SK-N-SH (cell line): ENCODE measurements at regions not wholly inside any gene's neighbourhood (a gene's known extent, or its start where the extent isn't known, plus 50 kb on each side); places are given as distances from the start of the nearest gene placed in this dataset.

Experiments used
- CTCF ChIA-PET: fragments of 300-600, 350-600 bp; formaldehyde crosslinking; extraction: SDS; loops from one replicate; lab custom pipeline; 2021; lab: Yijun Ruan, JAX
- POLR2A ChIA-PET: fragments of 350-600 bp; sonication (Branson Sonifier 250); formaldehyde crosslinking; extraction: SDS; loops from one replicate; lab custom pipeline; 2020; ENCODE audit warnings: antibody characterized with exemption, inconsistent platforms; lab: Yijun Ruan, JAX
- DNase-seq: peaks from one replicate; pipeline ENCODE4 v3.0.0; 2012
- H2AFZ ChIP-seq: fragments of 200-600 bp; sonication (generic); 2 replicates; pipeline ENCODE4 v1.8.1; 2016; ENCODE audit warnings: antibody characterized with exemption, mild to moderate bottlenecking, low read depth
- H3F3A ChIP-seq: fragments of 200-600 bp; sonication (generic); replicated peaks from 2 replicates; pipeline ENCODE3; 2016; ENCODE audit warnings: antibody characterized with exemption, mild to moderate bottlenecking; ENCODE audit not compliant: insufficient read depth
- H3K27ac ChIP-seq, 2 experiments: fragments of 200-500 bp in 1 of 2; fragments of 200-600 bp in 1 of 2; sonication (Bioruptor generic) in 1 of 2; sonication (generic), shearing (Covaris generic) in 1 of 2; 2 replicates each; pipeline versions ENCODE4 v1.5.1 to v1.6.1; 2014 to 2016; ENCODE audit warnings: low read depth in 2 of 2, inconsistent platforms in 1 of 2, low read length in 1 of 2, mild to moderate bottlenecking in 1 of 2, mixed read lengths in 1 of 2
- H3K27me3 ChIP-seq: fragments of 200-600 bp; sonication (generic), shearing (Covaris generic); 2 replicates; pipeline ENCODE4 v1.6.1; 2016; ENCODE audit warnings: mixed run types; ENCODE audit not compliant: insufficient read depth
- H3K36me3 ChIP-seq, 2 experiments: fragments of 200-500 bp in 1 of 2; fragments of 200-600 bp in 1 of 2; sonication (Bioruptor generic) in 1 of 2; sonication (generic) in 1 of 2; replicated peaks in 1 of 2; 2 replicates each; pipeline versions ENCODE3 to v1.5.1; 2014 to 2016; ENCODE audit warnings: low read length in 1 of 2, mild to moderate bottlenecking in 1 of 2; ENCODE audit not compliant: insufficient read depth in 2 of 2, control insufficient read depth in 1 of 2
- H3K4me1 ChIP-seq, 2 experiments: fragments of 200-500 bp in 1 of 2; fragments of 200-600 bp in 1 of 2; sonication (Bioruptor generic) in 1 of 2; sonication (generic), shearing (Covaris generic) in 1 of 2; 2 replicates each; pipeline versions ENCODE4 v1.5.1 to v1.6.1; 2014 to 2016; ENCODE audit warnings: low read depth in 1 of 2, low read length in 1 of 2, mixed run types in 1 of 2; ENCODE audit not compliant: insufficient read depth in 2 of 2, control insufficient read depth in 1 of 2
- H3K4me2 ChIP-seq: fragments of 200-600 bp; sonication (generic), shearing (Covaris generic); 2 replicates; pipeline ENCODE4 v1.6.1; 2017; ENCODE audit warnings: mixed run types
- H3K4me3 ChIP-seq, 2 experiments: fragments of 200-500 bp in 1 of 2; fragments of 200-600 bp in 1 of 2; sonication (Bioruptor generic) in 1 of 2; sonication (generic), shearing (Covaris generic) in 1 of 2; 2 replicates each; pipeline versions ENCODE4 v1.5.1 to v1.8.1; 2014 to 2016; ENCODE audit warnings: low read depth in 2 of 2, inconsistent platforms in 1 of 2, low read length in 1 of 2, mild to moderate bottlenecking in 1 of 2, mixed read lengths in 1 of 2, moderate library complexity in 1 of 2
- H3K79me2 ChIP-seq: fragments of 200-600 bp; sonication (generic); 2 replicates; pipeline ENCODE4 v1.8.1; 2017; ENCODE audit warnings: mild to moderate bottlenecking; ENCODE audit not compliant: insufficient read depth
- H3K9ac ChIP-seq: fragments of 200-600 bp; sonication (generic); 2 replicates; pipeline ENCODE4 v1.6.1; 2017; ENCODE audit warnings: mixed run types
- H3K9me2 ChIP-seq: fragments of 200-600 bp; sonication (generic); 2 replicates; pipeline ENCODE4 v1.6.1; 2017; ENCODE audit warnings: mixed run types
- H3K9me3 ChIP-seq: fragments of 200-600 bp; sonication (generic); 2 replicates; pipeline ENCODE4 v1.6.1; 2017; ENCODE audit warnings: mixed run types, mild to moderate bottlenecking, moderate library complexity
- H4K20me1 ChIP-seq: fragments of 200-600 bp; sonication (generic); 2 replicates; pipeline ENCODE4 v1.6.1; 2017; ENCODE audit warnings: mild to moderate bottlenecking, mixed run types; ENCODE audit not compliant: insufficient read depth
- ELF1 ChIP-seq: IDR thresholded peaks from 2 replicates; pipeline ENCODE4 v1.4.0; 2012
- EP300 ChIP-seq, 2 experiments: IDR thresholded peaks; 2 replicates each; pipeline versions ENCODE4 v1.4.0 to v1.6.1; 2012; ENCODE audit warnings: borderline replicate concordance in 1 of 2, low read depth in 1 of 2, low read length in 1 of 2
- GATA2 ChIP-seq: sonication (generic); formaldehyde crosslinking; IDR thresholded peaks from 2 replicates; pipeline ENCODE4 v1.5.0; 2020; ENCODE audit warnings: mild to moderate bottlenecking, missing genetic modification reagents
- IRF3 ChIP-seq: fragments of 150-350 bp; IDR thresholded peaks from 2 replicates; pipeline ENCODE4 v1.6.1; 2016; ENCODE audit warnings: mild to moderate bottlenecking, low read depth, low read length
- MEF2A ChIP-seq: IDR thresholded peaks from 2 replicates; pipeline ENCODE4 v1.4.0; 2012; ENCODE audit warnings: low read depth, borderline replicate concordance
- NFIC ChIP-seq: IDR thresholded peaks from 2 replicates; pipeline ENCODE4 v1.4.0; 2012; ENCODE audit warnings: borderline replicate concordance
- POLR2AphosphoS5 ChIP-seq: IDR thresholded peaks from 2 replicates; pipeline ENCODE4 v1.6.1; 2012; ENCODE audit warnings: low read depth, low read length
- RAD21 ChIP-seq: IDR thresholded peaks from 2 replicates; pipeline ENCODE4 v1.6.1; 2012; ENCODE audit warnings: mild to moderate bottlenecking, low read length
- RCOR1 ChIP-seq: fragments of 150-350 bp; IDR thresholded peaks from 2 replicates; pipeline ENCODE4 v1.6.1; 2017; ENCODE audit warnings: antibody characterized with exemption, low read length
- USF2 ChIP-seq: fragments of 150-350 bp; IDR thresholded peaks from 2 replicates; pipeline ENCODE4 v1.6.1; 2017; ENCODE audit warnings: antibody characterized with exemption, low read length, low read depth, borderline replicate concordance
- WGBS: methylation state at CpG from one replicate; pipeline ENCODE4 v1.1.6; 2017; ENCODE audit warnings: low lambda C conversion rate; 5-methylcytosine and 5-hydroxymethylcytosine counted together
- TF ChIP-seq, protein P1 (sequence below): IDR thresholded peaks from 2 replicates; pipeline ENCODE4 v1.4.0; 2012; ENCODE audit warnings: low read depth, borderline replicate concordance

DNA sequence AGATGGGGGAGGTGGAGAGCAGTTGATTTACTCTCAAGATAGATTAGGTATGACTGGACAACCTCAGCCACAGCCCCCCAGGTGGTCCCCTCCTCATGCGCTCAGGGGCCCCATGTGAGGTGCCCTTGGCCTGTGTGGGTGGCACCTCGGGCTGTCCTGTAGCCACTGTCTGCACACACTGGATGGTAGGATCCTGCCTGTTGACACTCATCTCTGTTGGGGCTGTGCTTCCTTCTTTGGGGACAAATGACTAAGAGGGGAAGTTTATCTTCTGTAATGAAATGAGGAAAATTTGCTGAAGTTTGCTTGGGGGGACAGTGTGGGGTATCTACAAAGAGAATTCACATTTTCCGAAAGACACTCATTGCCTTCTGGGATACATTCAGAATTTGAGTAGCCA lies 53.6 kb upstream of the ANTXRL start:
- Histone ChIP-seq H3K36me3 (no peaks in the 10 kb centered on the region), H3K4me2 (no peak overlapping the region), H3K9me2 (no peaks in the 10 kb centered on the region), H3K4me1 (peaks cover 0 to 8% of the 10 kb centered on the region in 2 experiments; a peak in 1 of 4 replicates), H4K20me1 (no peaks in the 10 kb centered on the region), H3K27ac (no peak overlapping the region), H3K4me3 (no peak overlapping the region), H3F3A (no peaks in the 10 kb centered on the region), H3K27me3 (no peaks in the 10 kb centered on the region), H3K9me3 (no peaks in the 10 kb centered on the region), H3K9ac (no peak overlapping the region), H3K79me2 (no peaks in the 10 kb centered on the region), H2AFZ (no peak overlapping the region)
- no peak for TF ChIP-seq MEF2A
- no peak for TF ChIP-seq RCOR1
- TF ChIP-seq POLR2AphosphoS5: no peak
- TF ChIP-seq IRF3: no peak
- TF ChIP-seq USF2: no peak
- no peak for TF ChIP-seq GATA2 (CRISPR knock-in tag)
- no peak for TF ChIP-seq NFIC
- no peak for TF ChIP-seq ELF1
- TF ChIP-seq, protein P1, sequence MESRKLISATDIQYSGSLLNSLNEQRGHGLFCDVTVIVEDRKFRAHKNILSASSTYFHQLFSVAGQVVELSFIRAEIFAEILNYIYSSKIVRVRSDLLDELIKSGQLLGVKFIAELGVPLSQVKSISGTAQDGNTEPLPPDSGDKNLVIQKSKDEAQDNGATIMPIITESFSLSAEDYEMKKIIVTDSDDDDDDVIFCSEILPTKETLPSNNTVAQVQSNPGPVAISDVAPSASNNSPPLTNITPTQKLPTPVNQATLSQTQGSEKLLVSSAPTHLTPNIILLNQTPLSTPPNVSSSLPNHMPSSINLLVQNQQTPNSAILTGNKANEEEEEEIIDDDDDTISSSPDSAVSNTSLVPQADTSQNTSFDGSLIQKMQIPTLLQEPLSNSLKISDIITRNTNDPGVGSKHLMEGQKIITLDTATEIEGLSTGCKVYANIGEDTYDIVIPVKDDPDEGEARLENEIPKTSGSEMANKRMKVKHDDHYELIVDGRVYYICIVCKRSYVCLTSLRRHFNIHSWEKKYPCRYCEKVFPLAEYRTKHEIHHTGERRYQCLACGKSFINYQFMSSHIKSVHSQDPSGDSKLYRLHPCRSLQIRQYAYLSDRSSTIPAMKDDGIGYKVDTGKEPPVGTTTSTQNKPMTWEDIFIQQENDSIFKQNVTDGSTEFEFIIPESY: no peak
- no peak for TF ChIP-seq RAD21
- CTCF ChIA-PET: interaction anchor here (1.0 to 8.4 kb wide), 2 partner anchors 10 to 22 kb away, joined by 3 to 136 read pairs; no protein-coding TSS in a partner anchor
- DNase-seq: no peak
- 62% methylated on average over 3 of the region's 3 CpGs for WGBS
- POLR2A ChIA-PET: no interaction called here

DNA sequence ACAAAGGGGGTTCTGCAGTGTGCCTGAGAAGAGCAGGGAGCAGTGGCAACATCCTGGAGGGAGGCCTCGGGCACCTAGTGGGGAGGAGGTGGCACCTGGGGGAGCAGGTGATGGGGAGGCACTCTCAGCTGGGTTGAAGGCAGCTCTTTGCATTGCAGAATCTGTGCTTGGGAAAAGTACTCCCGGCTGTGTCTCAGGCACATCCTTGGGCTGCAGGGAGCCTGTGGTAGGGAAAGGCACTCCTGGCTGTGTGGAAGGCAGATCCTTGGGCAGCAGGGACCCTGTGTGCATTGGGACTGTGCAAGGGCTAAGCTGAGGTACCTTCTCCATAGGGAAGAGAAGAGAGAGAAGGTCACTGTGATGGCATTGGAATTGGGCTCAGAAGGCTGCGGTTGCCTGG lies 52.8 kb upstream of the ANTXRL start:
- no peak overlapping the region for H2AFZ ChIP-seq
- ChIA-PET POLR2A (no interaction called here), CTCF (interaction anchor here (1.3 kb wide), 1 partner anchor 127 kb away, joined by 3 read pairs; no protein-coding TSS in a partner anchor)
- H3K4me3 ChIP-seq: no peak overlapping the region
- WGBS: 47% methylated on average over 3 of the region's 3 CpGs
- no peaks in the 10 kb centered on the region for H4K20me1 ChIP-seq
- H3K9ac ChIP-seq: no peak overlapping the region
- H3K27me3 ChIP-seq: no peaks in the 10 kb centered on the region
- DNase-seq: no peak
- H3K36me3 ChIP-seq: no peaks in the 10 kb centered on the region
- TF ChIP-seq EP300 (IDR thresholded peaks at IDR 0.05; ENCODE audit: borderline replicate concordance in 1 of 2, low read depth in 1 of 2, low read length in 1 of 2): no peak
- H3K4me1 ChIP-seq: peaks cover 0 to under 1% of the 10 kb centered on the region in 2 experiments; a peak in 1 of 4 replicates
- no peak overlapping the region for H3K27ac ChIP-seq
- no peaks in the 10 kb centered on the region for H3K79me2 ChIP-seq
- H3K4me2 ChIP-seq: no peak overlapping the region
- H3F3A ChIP-seq: no peaks in the 10 kb centered on the region
- no peaks in the 10 kb centered on the region for H3K9me3 ChIP-seq
- no peaks in the 10 kb centered on the region for H3K9me2 ChIP-seq
